WERI-Rb-1 (cell line): ENCODE measurements at regions not wholly inside any gene's neighbourhood (a gene's known extent, or its start where the extent isn't known, plus 50 kb on each side); places are given as distances from the start of the nearest gene placed in this dataset.

Experiments used
- DNase-seq: peaks from one replicate; pipeline ENCODE4 v3.0.0-alpha.2; 2020
- H3K27ac ChIP-seq: fragments of 250-450 bp; sonication (Bioruptor Pico); 2 replicates; pipeline ENCODE4 v1.5.1; 2020; ENCODE audit warnings: mild to moderate bottlenecking, moderate library complexity
- H3K27me3 ChIP-seq: fragments of 250-450 bp; sonication (Bioruptor Pico); 2 replicates; pipeline ENCODE4 v1.5.1; 2021; ENCODE audit warnings: mild to moderate bottlenecking, low read depth, moderate library complexity; ENCODE audit not compliant: insufficient read depth, severe bottlenecking
- H3K36me3 ChIP-seq: fragments of 250-450 bp; sonication (Bioruptor Pico); 2 replicates; pipeline ENCODE4 v1.5.1; 2020; ENCODE audit warnings: mild to moderate bottlenecking, moderate library complexity
- H3K4me3 ChIP-seq: 2 replicates; pipeline ENCODE4 v1.5.1; 2011; ENCODE audit warnings: low read depth, mild to moderate bottlenecking, control low read depth, low read length
- H3K9me3 ChIP-seq: fragments of 250-450 bp; sonication (Bioruptor Pico); 2 replicates; pipeline ENCODE4 v1.5.1; 2021; ENCODE audit warnings: mild to moderate bottlenecking, moderate library complexity; ENCODE audit not compliant: severe bottlenecking
- CTCF ChIP-seq: IDR thresholded peaks from 2 replicates; pipeline ENCODE4 v1.5.1; 2011; ENCODE audit warnings: low read depth, mild to moderate bottlenecking, control low read depth, inconsistent platforms, low read length

GRCh38 chr7:153835712-153836265 is 216.4 kb upstream of the DPP6 start:
- no peak for DNase-seq
- no peak overlapping the region for H3K27ac ChIP-seq
- no peaks in the 10 kb centered on the region for H3K9me3 ChIP-seq
- peaks cover 62% of the 10 kb centered on the region for H3K27me3 ChIP-seq
- no peak overlapping the region for H3K4me3 ChIP-seq
- TF ChIP-seq CTCF: no peak
- no peaks in the 10 kb centered on the region for H3K36me3 ChIP-seq

GRCh38 chr7:153838591-153838990 is 213.6 kb upstream of the DPP6 start:
- Histone ChIP-seq H3K36me3 (no peaks in the 10 kb centered on the region), H3K4me3 (no peak overlapping the region), H3K27ac (no peak overlapping the region), H3K9me3 (no peaks in the 10 kb centered on the region), H3K27me3 (peaks cover 53% of the 10 kb centered on the region)
- no peak for DNase-seq
- TF ChIP-seq CTCF: no peak

- H3K4me3 ChIP-seq: no peak overlapping the region
- peaks cover 45% of the 10 kb centered on the region for H3K27me3 ChIP-seq
- no peaks in the 10 kb centered on the region for H3K36me3 ChIP-seq
- no peaks in the 10 kb centered on the region for H3K9me3 ChIP-seq
- DNase-seq: no peak
- TF ChIP-seq CTCF: no peak
- no peak overlapping the region for H3K27ac ChIP-seq
Measured at GRCh38 chr7:153840861-153841260, 211.3 kb upstream of the DPP6 start.

GRCh38 chr7:153847828-153848227 is 204.4 kb upstream of the DPP6 start:
- Histone ChIP-seq H3K4me3 (no peak overlapping the region), H3K9me3 (no peaks in the 10 kb centered on the region), H3K27me3 (peaks cover 39% of the 10 kb centered on the region), H3K27ac (no peak overlapping the region), H3K36me3 (no peaks in the 10 kb centered on the region)
- DNase-seq: no peak
- no peak for TF ChIP-seq CTCF

GRCh38 chr7:153852261-153852660 is 199.9 kb upstream of the DPP6 start:
- Histone ChIP-seq H3K36me3 (no peaks in the 10 kb centered on the region), H3K27ac (no peak overlapping the region), H3K27me3 (peaks cover 40% of the 10 kb centered on the region), H3K9me3 (no peaks in the 10 kb centered on the region), H3K4me3 (no peak overlapping the region)
- no peak for TF ChIP-seq CTCF
- DNase-seq: no peak

GRCh38 chr7:153858355-153858754 is 193.8 kb upstream of the DPP6 start:
- Histone ChIP-seq H3K36me3 (no peaks in the 10 kb centered on the region), H3K27ac (no peak overlapping the region), H3K9me3 (no peaks in the 10 kb centered on the region), H3K27me3 (peaks cover 49% of the 10 kb centered on the region), H3K4me3 (no peak overlapping the region)
- no peak for DNase-seq
- no peak for TF ChIP-seq CTCF
